ENCODE measurements at regions not wholly inside any gene's neighbourhood (a gene's known extent, or its start where the extent isn't known, plus 50 kb on each side); places are given as distances from the start of the nearest gene placed in this dataset.

- TF ChIP-seq, protein P1, sequence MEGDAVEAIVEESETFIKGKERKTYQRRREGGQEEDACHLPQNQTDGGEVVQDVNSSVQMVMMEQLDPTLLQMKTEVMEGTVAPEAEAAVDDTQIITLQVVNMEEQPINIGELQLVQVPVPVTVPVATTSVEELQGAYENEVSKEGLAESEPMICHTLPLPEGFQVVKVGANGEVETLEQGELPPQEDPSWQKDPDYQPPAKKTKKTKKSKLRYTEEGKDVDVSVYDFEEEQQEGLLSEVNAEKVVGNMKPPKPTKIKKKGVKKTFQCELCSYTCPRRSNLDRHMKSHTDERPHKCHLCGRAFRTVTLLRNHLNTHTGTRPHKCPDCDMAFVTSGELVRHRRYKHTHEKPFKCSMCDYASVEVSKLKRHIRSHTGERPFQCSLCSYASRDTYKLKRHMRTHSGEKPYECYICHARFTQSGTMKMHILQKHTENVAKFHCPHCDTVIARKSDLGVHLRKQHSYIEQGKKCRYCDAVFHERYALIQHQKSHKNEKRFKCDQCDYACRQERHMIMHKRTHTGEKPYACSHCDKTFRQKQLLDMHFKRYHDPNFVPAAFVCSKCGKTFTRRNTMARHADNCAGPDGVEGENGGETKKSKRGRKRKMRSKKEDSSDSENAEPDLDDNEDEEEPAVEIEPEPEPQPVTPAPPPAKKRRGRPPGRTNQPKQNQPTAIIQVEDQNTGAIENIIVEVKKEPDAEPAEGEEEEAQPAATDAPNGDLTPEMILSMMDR (IDR thresholded peaks at IDR 0.05): no peak
These were observed 82.4 kb downstream of the TTC32 start for GRCh38 chr2:19819097-19820065.

DNA sequence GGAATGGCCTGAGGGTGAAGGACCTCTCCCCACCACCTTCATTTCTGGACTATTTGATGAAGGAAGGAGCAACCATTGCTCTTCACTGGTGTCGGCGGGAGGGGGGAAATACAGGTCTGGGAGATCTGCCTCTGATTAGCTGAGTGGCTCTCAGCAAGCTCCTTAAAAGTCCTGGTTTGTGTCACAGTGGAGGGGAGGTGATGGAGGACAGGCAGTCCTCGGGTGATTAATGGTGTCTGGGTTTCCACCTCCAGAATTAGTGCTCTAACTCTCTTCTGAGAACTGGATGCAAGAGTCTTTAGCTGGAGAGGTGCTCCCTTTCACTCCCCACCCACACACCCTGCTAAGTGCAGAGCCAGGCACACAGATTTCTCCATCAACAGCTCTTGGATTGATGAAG is 83.2 kb downstream of the TTC32 start:
- TF ChIP-seq, protein P1 (IDR thresholded peaks at IDR 0.05): no peak

- TF ChIP-seq, protein P1 (IDR thresholded peaks at IDR 0.05): no peak
These were observed 83.7 kb downstream of the TTC32 start for GRCh38 chr2:19818039-19818438.

GRCh38 chr2:19815746-19816145 is 86.0 kb downstream of the TTC32 start:
- TF ChIP-seq, protein P1 (IDR thresholded peaks at IDR 0.05): no peak

- TF ChIP-seq, protein P1 (IDR thresholded peaks at IDR 0.05): no peak
These were observed 89.6 kb downstream of the TTC32 start for GRCh38 chr2:19812166-19812565.

GRCh38 chr2:19811186-19811585 is 90.6 kb downstream of the TTC32 start:
- TF ChIP-seq, protein P1 (IDR thresholded peaks at IDR 0.05): no peak

DNA sequence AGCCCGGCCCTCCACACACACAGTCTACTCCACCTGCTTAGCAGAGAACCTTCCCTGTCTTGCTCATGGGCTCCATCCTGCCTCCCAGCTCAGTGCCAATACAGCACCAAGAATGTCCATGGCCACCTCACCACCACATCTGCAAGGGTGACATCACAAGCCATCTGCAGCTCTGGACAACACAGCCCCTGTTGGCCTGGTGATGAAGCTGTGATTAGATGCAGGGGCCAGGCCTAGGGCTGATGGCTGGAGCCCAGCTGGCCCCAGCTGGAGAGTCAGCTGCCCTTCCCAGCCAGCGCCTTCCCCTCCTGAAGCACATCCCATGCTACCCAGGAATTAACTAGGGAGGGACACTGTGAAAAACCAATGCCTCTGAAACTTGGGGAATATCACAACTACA is 91.1 kb downstream of the TTC32 start:
- TF ChIP-seq, protein P1 (IDR thresholded peaks at IDR 0.05): no peak

All from LNCAP (cell line).